Breast epithelium (tissue), 4 donors: ENCODE measurements at regions not wholly inside any gene's neighbourhood (a gene's known extent, or its start where the extent isn't known, plus 50 kb on each side); places are given as distances from the start of the nearest gene placed in this dataset.

Experiments used
- DNase-seq, 2 donors: peaks; one replicate each; pipeline ENCODE4 v3.0.0-alpha.2; 2019; ENCODE audit warnings: low spot score in 2 of 2
- H3K27ac ChIP-seq, 2 donors: fragments of 200-600 bp; sonication (generic) in 1 of 2; one replicate each; pipeline ENCODE4 v1.5.1; 2016 to 2019; ENCODE audit warnings: mild to moderate bottlenecking in 1 of 2
- H3K27me3 ChIP-seq, 2 donors: fragments of 200-600 bp; sonication (generic) in 1 of 2; one replicate each; pipeline versions ENCODE4 v1.5.1 to v1.6.0; 2017 to 2019; ENCODE audit warnings: control low read depth in 1 of 2, mild to moderate bottlenecking in 1 of 2
- H3K36me3 ChIP-seq: fragments of 200-600 bp; one replicate; pipeline ENCODE4 v1.5.1; 2019
- H3K4me1 ChIP-seq, 2 donors: fragments of 200-600 bp; sonication (generic); one replicate each; pipeline ENCODE4 v1.5.1; 2016 to 2019; ENCODE audit warnings: control low read depth in 1 of 2
- H3K4me3 ChIP-seq, 3 donors: fragments of 200-600 bp; sonication (generic); 1 replicate in 2 of 3; 2 replicates in 1 of 3; pipeline ENCODE4 v1.5.1; 2016 to 2019; ENCODE audit warnings: mild to moderate bottlenecking in 3 of 3, moderate library complexity in 2 of 3
- H3K9me3 ChIP-seq, 2 donors: fragments of 200-600 bp; sonication (generic) in 1 of 2; one replicate each; pipeline ENCODE4 v1.5.1; 2016 to 2019; ENCODE audit warnings: control low read depth in 1 of 2
- POLR2A ChIP-seq: fragments of 450-650 bp; IDR thresholded peaks from one replicate; pipeline ENCODE4 v1.6.1; 2016; ENCODE audit warnings: antibody characterized with exemption, mild to moderate bottlenecking, moderate library complexity
- POLR2AphosphoS5 ChIP-seq, 3 donors: sonication (generic); formaldehyde crosslinking; IDR thresholded peaks; one replicate each; pipeline ENCODE4 v1.6.1; 2017; ENCODE audit warnings: antibody characterized with exemption in 3 of 3
- intact Hi-C: fragments of 100-400 bp; cut with DNase I; formaldehyde crosslinking; loops from one replicate; pipeline ENCODE4 v1.15.1; 2023; ENCODE audit warnings: low total_unique reads
- TF ChIP-seq, protein P1 (sequence below), 3 donors: fragments of 450-650 bp; IDR thresholded peaks; one replicate each; pipeline ENCODE4 v1.5.1; 2016 to 2017; ENCODE audit warnings: antibody characterized with exemption in 3 of 3, mild to moderate bottlenecking in 3 of 3, moderate library complexity in 3 of 3

DNA sequence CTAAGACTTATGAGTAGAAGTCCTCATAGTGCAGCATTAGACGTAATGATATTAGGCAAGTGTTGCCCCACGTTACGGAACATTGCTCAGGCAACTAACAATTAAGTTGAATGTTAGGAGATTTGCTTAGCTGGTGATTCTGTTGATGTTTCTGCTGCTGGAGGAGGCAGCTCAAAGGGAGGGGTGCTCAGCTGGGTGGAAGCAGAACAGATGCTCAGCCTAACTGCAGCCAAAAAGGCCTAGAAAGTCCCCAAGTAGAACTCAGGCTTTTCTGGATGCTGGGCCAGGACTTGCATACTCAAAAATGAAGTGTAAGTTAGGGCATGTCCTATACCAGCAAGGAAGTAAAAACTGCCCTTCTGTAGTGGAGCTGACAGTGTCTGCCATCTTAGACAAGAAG, 201.4 kb downstream of the ADRA2A start:
- H3K27ac ChIP-seq: no peak overlapping the region
- H3K36me3 ChIP-seq: no peaks in the 10 kb centered on the region
- H3K4me3 ChIP-seq: no peak overlapping the region
- no peak for TF ChIP-seq POLR2A
- TF ChIP-seq, protein P1, sequence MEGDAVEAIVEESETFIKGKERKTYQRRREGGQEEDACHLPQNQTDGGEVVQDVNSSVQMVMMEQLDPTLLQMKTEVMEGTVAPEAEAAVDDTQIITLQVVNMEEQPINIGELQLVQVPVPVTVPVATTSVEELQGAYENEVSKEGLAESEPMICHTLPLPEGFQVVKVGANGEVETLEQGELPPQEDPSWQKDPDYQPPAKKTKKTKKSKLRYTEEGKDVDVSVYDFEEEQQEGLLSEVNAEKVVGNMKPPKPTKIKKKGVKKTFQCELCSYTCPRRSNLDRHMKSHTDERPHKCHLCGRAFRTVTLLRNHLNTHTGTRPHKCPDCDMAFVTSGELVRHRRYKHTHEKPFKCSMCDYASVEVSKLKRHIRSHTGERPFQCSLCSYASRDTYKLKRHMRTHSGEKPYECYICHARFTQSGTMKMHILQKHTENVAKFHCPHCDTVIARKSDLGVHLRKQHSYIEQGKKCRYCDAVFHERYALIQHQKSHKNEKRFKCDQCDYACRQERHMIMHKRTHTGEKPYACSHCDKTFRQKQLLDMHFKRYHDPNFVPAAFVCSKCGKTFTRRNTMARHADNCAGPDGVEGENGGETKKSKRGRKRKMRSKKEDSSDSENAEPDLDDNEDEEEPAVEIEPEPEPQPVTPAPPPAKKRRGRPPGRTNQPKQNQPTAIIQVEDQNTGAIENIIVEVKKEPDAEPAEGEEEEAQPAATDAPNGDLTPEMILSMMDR (IDR thresholded peaks at IDR 0.05): no peak
- no peak for TF ChIP-seq POLR2AphosphoS5 (IDR thresholded peaks at IDR 0.05)
- intact Hi-C loops: no loop called here
- no peak for DNase-seq
- H3K27me3 ChIP-seq: no peaks in the 10 kb centered on the region
- no peaks in the 10 kb centered on the region for H3K4me1 ChIP-seq
- H3K9me3 ChIP-seq: no peaks in the 10 kb centered on the region

DNA sequence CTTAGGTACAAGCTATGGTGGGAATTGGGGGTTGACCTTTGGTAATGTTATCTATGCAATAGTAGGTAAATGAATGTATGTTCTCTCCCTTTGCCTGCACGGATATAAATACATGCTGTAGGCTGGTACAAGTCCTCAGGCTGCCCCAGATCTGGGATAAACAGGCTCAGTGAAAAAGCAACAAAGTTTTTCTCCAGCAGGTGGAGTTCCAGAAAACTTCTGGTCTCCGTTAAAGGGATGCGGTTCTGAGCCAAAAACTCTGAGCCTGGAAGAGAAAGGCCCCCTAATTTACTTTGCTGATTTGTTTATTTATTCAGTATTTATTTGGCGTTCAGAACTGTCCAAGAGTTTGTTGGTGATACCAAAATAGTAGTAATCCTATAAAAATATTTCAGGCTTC, 204.7 kb downstream of the ADRA2A start:
- DNase-seq: no peak
- H3K4me3 ChIP-seq: no peak overlapping the region
- H3K27ac ChIP-seq: no peak overlapping the region
- H3K9me3 ChIP-seq: no peaks in the 10 kb centered on the region
- intact Hi-C loops: no loop called here
- TF ChIP-seq, protein P1 (IDR thresholded peaks at IDR 0.05): peak in 1 of 3 donors; percentile 44
- TF ChIP-seq POLR2AphosphoS5 (IDR thresholded peaks at IDR 0.05) (no peak), POLR2A (no peak)
- H3K36me3 ChIP-seq: no peaks in the 10 kb centered on the region
- H3K4me1 ChIP-seq: no peaks in the 10 kb centered on the region
- H3K27me3 ChIP-seq: no peaks in the 10 kb centered on the region

DNA sequence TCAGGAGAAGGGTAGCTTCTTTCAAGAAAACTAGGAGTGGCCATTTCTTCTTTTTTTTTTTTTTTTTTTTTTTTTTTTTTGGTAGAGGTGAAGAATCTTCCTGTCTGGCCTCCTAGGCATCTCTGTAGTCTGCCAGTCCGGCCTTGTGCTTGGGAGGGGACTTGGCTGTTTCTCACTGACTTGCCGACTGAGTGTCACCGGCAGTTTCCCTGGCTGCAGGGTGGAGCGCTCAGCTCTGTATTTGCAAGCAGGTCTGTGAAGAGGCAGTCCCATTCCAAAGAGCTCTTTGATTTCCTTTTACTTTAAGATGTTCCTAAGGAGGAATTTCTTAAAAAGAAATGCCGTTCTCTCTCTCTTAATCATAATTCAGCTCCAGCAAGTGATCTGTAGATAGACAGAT, 212.6 kb downstream of the ADRA2A start:
- no peaks in the 10 kb centered on the region for H3K4me1 ChIP-seq
- intact Hi-C loops: loop anchor here (5.0 kb wide), 1 partner anchor 213 kb away; no protein-coding TSS in a partner anchor
- no peaks in the 10 kb centered on the region for H3K9me3 ChIP-seq
- no peak overlapping the region for H3K4me3 ChIP-seq
- DNase-seq: no peak
- H3K27me3 ChIP-seq: no peaks in the 10 kb centered on the region
- no peaks in the 10 kb centered on the region for H3K36me3 ChIP-seq
- no peak overlapping the region for H3K27ac ChIP-seq
- no peak for TF ChIP-seq POLR2A
- no peak for TF ChIP-seq POLR2AphosphoS5 (IDR thresholded peaks at IDR 0.05)
- TF ChIP-seq, protein P1 (IDR thresholded peaks at IDR 0.05): no peak

DNA sequence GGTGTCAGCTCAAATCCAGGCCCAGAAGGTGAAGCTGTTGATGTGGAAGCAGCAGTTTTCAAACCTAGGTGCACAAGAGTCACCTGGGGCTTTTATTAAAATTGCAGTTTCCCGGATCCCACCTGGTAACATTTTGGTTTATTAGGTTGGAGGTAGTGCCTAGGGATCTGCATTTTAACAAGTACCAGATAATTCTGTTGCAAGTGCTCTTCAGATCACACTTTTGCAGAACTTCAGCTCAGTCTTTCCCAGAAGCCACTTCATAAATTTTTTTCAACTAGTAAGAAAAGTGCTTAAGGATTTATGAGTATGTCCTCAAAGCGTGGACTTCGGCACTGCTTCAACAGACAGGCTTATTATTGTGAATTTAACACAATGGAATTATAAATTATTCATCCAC, 213.8 kb downstream of the ADRA2A start:
- TF ChIP-seq POLR2AphosphoS5 (IDR thresholded peaks at IDR 0.05) (no peak), POLR2A (no peak)
- TF ChIP-seq, protein P1 (IDR thresholded peaks at IDR 0.05): no peak
- Histone ChIP-seq H3K27ac (no peak overlapping the region), H3K36me3 (no peaks in the 10 kb centered on the region), H3K9me3 (no peaks in the 10 kb centered on the region), H3K4me3 (no peak overlapping the region), H3K27me3 (no peaks in the 10 kb centered on the region), H3K4me1 (no peaks in the 10 kb centered on the region)
- intact Hi-C loops: no loop called here
- DNase-seq: no peak

DNA sequence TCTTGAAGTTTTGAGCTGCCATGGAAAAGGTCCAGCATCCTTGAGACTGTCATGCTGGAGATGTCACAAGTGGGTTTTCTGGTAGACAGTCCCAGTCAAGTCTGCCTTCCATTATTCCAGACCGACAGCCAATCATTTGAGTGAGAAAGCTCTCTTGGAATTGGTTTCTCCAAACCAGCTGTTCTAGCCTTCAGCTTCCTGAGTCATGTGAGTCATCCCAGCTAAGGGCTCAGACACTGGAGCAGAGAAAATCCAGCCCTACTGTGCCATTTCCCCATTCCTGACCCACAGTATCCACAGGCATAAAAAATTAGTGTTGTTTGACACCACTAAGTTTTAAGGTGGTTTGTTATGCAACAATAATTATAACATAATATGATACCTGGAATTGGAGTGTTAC, 219.0 kb downstream of the ADRA2A start:
- TF ChIP-seq POLR2AphosphoS5 (IDR thresholded peaks at IDR 0.05) (no peak), POLR2A (no peak)
- TF ChIP-seq, protein P1 (IDR thresholded peaks at IDR 0.05): no peak
- Histone ChIP-seq H3K36me3 (no peaks in the 10 kb centered on the region), H3K27ac (no peak overlapping the region), H3K27me3 (no peaks in the 10 kb centered on the region), H3K4me3 (no peak overlapping the region), H3K4me1 (no peaks in the 10 kb centered on the region), H3K9me3 (no peaks in the 10 kb centered on the region)
- no peak for DNase-seq
- intact Hi-C loops: no loop called here
